Memory B cell (primary cell): ENCODE measurements at regions not wholly inside any gene's neighbourhood (a gene's known extent, or its start where the extent isn't known, plus 50 kb on each side); places are given as distances from the start of the nearest gene placed in this dataset.

Experiments
- ATAC-seq: fragments of 150-1000 bp; cut with Tn5 transposase; 2 replicates; pipeline ENCODE4 v1.10.0; 2021; ENCODE audit warnings: low read depth, mild to moderate bottlenecking, moderate library complexity
- DNase-seq, 2 donors: peaks; one replicate each; pipeline ENCODE4 v3.0.0; 2022; ENCODE audit warnings: low spot score in 2 of 2
- H3K27ac Mint-ChIP-seq: one replicate; pipeline ENCODE4 v1.8.0; 2022; ENCODE audit warnings: mild to moderate bottlenecking, moderate library complexity, mixed read lengths
- H3K27me3 Mint-ChIP-seq: one replicate; pipeline ENCODE4 v1.8.0; 2022; ENCODE audit warnings: mixed read lengths
- H3K36me3 Mint-ChIP-seq: one replicate; pipeline ENCODE4 v1.8.0; 2022; ENCODE audit warnings: mild to moderate bottlenecking, mixed read lengths
- H3K4me1 Mint-ChIP-seq: one replicate; pipeline ENCODE4 v1.8.0; 2022; ENCODE audit warnings: mixed read lengths
- H3K4me3 Mint-ChIP-seq: one replicate; pipeline ENCODE4 v1.8.0; 2022; ENCODE audit warnings: mild to moderate bottlenecking, moderate library complexity, mixed read lengths
- H3K9me3 Mint-ChIP-seq: one replicate; pipeline ENCODE4 v1.8.0; 2022; ENCODE audit warnings: mixed read lengths

DNA sequence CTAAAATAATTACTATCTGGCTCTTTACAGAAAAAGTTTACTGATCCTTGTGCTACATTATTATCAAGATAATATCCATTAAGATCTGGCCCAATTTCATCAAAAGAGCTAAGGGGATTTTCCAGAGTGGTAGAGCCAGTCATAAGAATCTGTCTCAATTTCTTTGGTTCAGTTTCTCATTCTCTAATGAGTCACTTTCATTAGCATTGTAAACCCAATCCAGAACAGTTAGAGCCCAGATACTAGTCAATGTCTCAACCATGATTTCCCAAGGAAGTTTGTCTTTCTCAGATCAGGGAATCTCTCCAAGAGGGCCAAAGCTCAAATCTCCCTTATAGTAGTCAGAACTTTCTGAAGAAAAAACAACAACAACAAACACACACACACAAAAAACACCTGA is 131.1 kb upstream of the PPP2R3A start:
- no peaks in the 10 kb centered on the region for H3K36me3 Mint-ChIP-seq
- H3K4me1 Mint-ChIP-seq: no peaks in the 10 kb centered on the region
- H3K9me3 Mint-ChIP-seq: no peaks in the 10 kb centered on the region
- no peak for ATAC-seq
- H3K27me3 Mint-ChIP-seq: peaks cover 5% of the 10 kb centered on the region
- no peak overlapping the region for H3K4me3 Mint-ChIP-seq
- H3K27ac Mint-ChIP-seq: no peak overlapping the region
- DNase-seq: no peak

DNA sequence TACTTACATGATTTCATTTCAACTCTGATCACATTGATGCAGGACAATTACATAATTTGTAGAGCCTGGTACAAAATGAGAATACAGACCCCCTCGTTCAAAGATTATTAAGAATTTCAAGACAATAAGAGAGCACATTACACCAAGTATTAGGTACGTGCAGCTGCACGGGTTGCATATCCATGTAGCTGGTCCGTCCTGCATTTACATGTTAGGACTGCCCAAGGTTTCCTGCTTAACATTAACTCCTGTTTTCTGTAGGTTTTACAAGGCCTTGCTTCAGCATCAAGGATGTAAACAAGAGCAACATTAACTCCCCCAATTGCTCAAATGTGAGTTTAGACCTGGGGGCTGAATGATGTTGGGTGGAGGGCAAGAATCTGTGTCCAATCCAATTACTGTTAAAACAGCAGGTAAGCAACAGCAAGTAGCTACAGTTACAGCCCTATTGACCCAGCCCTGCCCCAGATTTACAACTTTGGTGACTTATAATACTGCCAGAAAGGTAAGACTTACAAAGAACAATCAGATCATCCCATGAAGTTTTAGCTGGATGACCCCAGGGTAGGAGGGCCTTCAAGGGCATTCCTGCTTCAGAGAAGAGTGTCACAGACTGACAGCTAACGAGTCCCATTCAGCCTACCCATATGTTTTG is 127.4 kb upstream of the PPP2R3A start:
- Mint-ChIP-seq H3K4me3 (no peak overlapping the region), H3K4me1 (no peaks in the 10 kb centered on the region), H3K9me3 (no peaks in the 10 kb centered on the region), H3K36me3 (no peaks in the 10 kb centered on the region), H3K27me3 (peaks cover 5% of the 10 kb centered on the region), H3K27ac (no peak overlapping the region)
- ATAC-seq (no peak), DNase-seq (no peak)

DNA sequence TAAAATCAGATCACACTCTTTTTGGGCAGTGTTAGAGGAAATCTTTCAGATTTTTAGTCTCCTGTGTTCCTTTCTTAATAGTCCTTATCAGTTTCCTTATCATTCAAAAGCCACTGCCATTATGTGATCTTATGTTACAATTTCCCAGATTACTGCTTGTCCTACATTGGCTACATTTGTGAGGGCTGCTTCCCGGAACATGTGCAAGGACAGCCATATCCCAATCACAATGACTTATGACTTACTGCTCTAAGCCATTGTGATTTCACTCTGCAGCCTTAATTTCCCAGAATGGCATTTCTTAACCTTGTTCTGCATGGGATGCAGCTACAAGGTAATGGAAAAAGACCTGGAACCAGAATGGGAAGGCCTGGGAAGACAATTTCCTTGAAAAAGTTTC is 125.1 kb upstream of the PPP2R3A start:
- H3K27me3 Mint-ChIP-seq: peaks cover 2% of the 10 kb centered on the region
- H3K27ac Mint-ChIP-seq: no peak overlapping the region

GRCh38 chr3:135844386-135844785 is 121.1 kb upstream of the PPP2R3A start:
- H3K27ac Mint-ChIP-seq: no peak overlapping the region
- no peaks in the 10 kb centered on the region for H3K4me1 Mint-ChIP-seq
- ATAC-seq (no peak), DNase-seq (no peak)
- no peaks in the 10 kb centered on the region for H3K27me3 Mint-ChIP-seq
- peaks cover 2% of the 10 kb centered on the region for H3K9me3 Mint-ChIP-seq
- H3K36me3 Mint-ChIP-seq: no peaks in the 10 kb centered on the region
- H3K4me3 Mint-ChIP-seq: no peak overlapping the region

More for the DNA sequence above, 125.1 kb upstream of the PPP2R3A start:
- Mint-ChIP-seq H3K36me3 (no peaks in the 10 kb centered on the region), H3K9me3 (no peaks in the 10 kb centered on the region), H3K4me3 (no peak overlapping the region), H3K4me1 (no peaks in the 10 kb centered on the region)
- ATAC-seq (no peak), DNase-seq (no peak)

- no peak for ATAC-seq
- Mint-ChIP-seq H3K36me3 (no peaks in the 10 kb centered on the region), H3K9me3 (peaks cover 2% of the 10 kb centered on the region), H3K27ac (no peak overlapping the region), H3K4me1 (no peaks in the 10 kb centered on the region), H3K4me3 (no peak overlapping the region), H3K27me3 (no peaks in the 10 kb centered on the region)
- no peak for DNase-seq
Measured at GRCh38 chr3:135848051-135848450, 117.5 kb upstream of the PPP2R3A start.

GRCh38 chr3:135849827-135850226 is 115.7 kb upstream of the PPP2R3A start:
- H3K4me3 Mint-ChIP-seq: no peak overlapping the region
- ATAC-seq (no peak), DNase-seq (no peak)
- no peak overlapping the region for H3K27ac Mint-ChIP-seq
- H3K27me3 Mint-ChIP-seq: no peaks in the 10 kb centered on the region
- H3K4me1 Mint-ChIP-seq: no peaks in the 10 kb centered on the region
- H3K9me3 Mint-ChIP-seq: peaks cover 3% of the 10 kb centered on the region
- H3K36me3 Mint-ChIP-seq: no peaks in the 10 kb centered on the region

DNA sequence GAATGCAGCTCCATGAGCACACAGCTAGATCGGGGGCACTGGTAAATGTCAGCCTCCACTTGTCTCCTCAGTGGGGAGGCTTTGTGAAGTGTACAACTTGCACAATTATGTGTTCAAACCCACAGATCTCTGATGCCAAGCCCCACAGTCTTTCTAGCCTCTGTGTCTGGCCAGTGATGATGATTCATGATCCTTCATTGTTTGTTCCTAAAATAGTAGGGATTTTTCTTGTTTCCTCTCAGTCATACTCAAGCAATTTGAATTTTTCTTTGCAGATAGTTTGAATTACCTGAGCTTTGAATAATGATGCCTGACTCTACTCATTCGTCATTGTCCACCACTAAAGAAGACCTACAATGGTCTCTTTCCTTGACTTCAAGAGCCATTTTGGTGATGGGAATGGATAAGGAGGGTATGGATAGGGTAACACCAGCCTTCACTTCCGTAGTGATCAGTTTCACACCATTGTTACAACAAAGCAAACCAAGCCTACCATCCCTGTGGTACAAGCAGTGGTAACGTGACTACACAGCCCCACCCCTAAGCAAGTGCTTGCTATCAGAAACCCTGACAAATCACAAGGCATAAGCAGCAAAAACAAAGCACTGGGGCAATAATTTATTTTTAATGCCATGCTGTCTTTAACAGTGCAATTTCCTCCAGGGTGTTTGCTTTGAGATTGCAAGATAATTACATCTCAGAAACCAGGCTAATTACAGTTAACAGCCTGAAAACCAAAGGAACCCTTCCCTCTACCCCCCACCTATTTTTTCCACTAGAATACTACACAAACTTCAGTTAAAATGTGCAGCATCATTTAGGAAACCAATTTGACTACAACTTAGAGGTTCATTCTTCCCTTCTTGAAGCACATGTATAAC is 114.1 kb upstream of the PPP2R3A start:
- DNase-seq (no peak), ATAC-seq (no peak)
- no peaks in the 10 kb centered on the region for H3K36me3 Mint-ChIP-seq
- H3K9me3 Mint-ChIP-seq: peaks cover 3% of the 10 kb centered on the region
- no peaks in the 10 kb centered on the region for H3K4me1 Mint-ChIP-seq
- no peak overlapping the region for H3K4me3 Mint-ChIP-seq
- no peak overlapping the region for H3K27ac Mint-ChIP-seq
- H3K27me3 Mint-ChIP-seq: no peaks in the 10 kb centered on the region

DNA sequence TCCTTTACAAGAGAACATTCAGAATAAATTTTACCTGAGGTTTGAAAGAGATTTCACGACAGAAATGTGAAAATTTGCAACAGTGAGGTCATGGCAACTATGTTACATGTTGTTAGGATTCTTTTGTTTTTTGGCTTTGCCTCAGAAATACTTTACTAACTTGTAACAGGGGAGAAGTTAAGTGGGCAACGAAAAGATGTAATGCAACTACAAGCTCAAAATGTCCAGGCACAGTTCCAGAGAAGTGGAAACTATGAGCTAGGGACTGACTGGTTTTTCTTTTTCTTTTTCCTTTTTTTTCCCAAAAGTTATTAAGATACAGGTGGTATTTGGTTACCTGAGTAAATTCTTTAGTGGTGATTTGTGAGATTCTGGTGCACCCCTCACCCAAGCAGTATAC is 111.5 kb upstream of the PPP2R3A start:
- Mint-ChIP-seq H3K36me3 (no peaks in the 10 kb centered on the region), H3K4me1 (no peaks in the 10 kb centered on the region)

DNA sequence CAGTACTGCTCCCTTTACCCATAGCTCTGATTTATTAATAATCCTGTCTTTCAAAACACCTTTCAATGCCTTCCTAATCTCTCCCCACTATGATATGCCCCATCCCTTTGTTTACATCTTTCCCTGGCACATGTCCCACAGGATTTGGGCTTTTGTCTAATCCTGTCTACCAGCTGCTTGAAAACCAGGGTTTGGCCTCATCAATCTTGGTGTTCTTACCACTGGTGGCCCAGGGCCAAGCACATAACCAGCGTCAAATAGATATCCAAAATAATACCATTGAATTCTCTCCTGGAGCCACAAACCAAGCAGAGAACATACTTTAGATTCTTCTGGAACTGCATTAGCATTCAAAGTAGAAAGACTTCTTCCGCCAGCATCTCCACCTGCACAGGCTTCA is 104.8 kb upstream of the PPP2R3A start:
- ATAC-seq (no peak), DNase-seq (no peak)
- Mint-ChIP-seq H3K4me1 (no peaks in the 10 kb centered on the region), H3K27me3 (no peaks in the 10 kb centered on the region), H3K27ac (no peak overlapping the region), H3K4me3 (no peak overlapping the region), H3K36me3 (no peaks in the 10 kb centered on the region), H3K9me3 (no peaks in the 10 kb centered on the region)

More for the DNA sequence above, 111.5 kb upstream of the PPP2R3A start:
- DNase-seq (no peak), ATAC-seq (no peak)
- Mint-ChIP-seq H3K27ac (no peak overlapping the region), H3K27me3 (no peaks in the 10 kb centered on the region), H3K4me3 (no peak overlapping the region), H3K9me3 (peaks cover 1% of the 10 kb centered on the region)

DNA sequence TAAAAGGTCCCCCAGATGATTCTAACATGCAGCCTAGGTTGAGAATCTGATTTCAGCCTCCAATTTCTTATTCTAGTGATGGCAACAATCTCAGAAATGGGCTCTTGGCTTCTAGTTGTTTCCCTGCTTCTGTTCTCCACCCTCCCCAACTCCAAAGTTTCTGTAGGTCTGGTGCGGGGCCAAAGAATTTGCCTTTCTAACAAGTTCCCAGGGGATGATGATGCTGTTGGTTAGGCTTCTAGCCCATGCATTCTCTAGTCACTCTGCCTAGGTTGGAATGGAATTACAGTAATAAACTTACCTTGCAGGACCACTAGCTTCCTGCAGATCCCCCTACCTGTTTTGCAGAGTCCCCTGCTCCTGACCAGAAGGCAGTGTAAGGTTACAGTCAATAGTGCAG is 103.2 kb upstream of the PPP2R3A start:
- Mint-ChIP-seq H3K27ac (no peak overlapping the region), H3K4me3 (no peak overlapping the region), H3K4me1 (no peaks in the 10 kb centered on the region), H3K36me3 (no peaks in the 10 kb centered on the region), H3K9me3 (peaks cover 2% of the 10 kb centered on the region), H3K27me3 (no peaks in the 10 kb centered on the region)
- DNase-seq: no peak
- no peak for ATAC-seq

DNA sequence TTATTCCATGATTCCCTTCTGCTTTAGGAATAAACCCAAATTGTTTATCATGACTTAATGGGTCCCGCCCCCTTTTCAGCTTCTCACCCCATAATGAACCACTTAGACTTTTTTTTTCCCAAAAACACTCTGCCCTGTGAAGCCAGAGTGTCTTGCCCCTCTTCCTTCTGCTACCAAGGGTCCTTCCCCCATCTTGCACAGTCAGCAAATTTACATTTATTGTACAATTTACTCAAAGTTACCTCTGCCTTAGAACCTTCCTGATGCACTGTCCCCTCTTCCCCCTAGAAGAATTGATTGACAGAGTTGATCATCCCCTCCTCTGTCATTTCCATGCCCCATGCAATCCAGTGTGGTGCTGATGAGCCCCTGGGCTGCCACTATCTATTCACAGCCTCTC is 101.5 kb upstream of the PPP2R3A start:
- peaks cover 2% of the 10 kb centered on the region for H3K9me3 Mint-ChIP-seq
- no peaks in the 10 kb centered on the region for H3K27me3 Mint-ChIP-seq
- H3K4me3 Mint-ChIP-seq: no peak overlapping the region
- H3K27ac Mint-ChIP-seq: no peak overlapping the region
- H3K36me3 Mint-ChIP-seq: no peaks in the 10 kb centered on the region
- ATAC-seq (no peak), DNase-seq (no peak)
- H3K4me1 Mint-ChIP-seq: no peaks in the 10 kb centered on the region

DNA sequence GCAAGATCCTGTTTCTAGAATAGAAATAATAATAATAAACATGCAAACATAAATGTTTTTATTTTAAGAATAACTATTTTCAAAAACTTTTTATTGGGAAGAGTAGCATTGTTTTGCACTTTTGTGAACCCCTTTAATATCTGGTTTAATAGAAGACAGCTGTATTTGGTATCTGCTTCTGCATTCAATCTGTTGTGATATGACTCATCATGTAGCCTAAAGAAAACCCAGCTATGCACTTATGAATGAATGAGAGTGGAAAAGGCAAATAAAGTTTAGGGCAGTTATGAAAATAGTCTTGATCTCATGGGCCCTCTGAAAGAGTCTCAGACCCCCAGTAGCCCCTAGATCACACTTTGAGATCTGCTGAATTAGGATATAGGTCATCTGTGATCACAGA is 100.4 kb upstream of the PPP2R3A start:
- no peak for DNase-seq
- ATAC-seq: no peak
- Mint-ChIP-seq H3K9me3 (peaks cover 4% of the 10 kb centered on the region), H3K27me3 (no peaks in the 10 kb centered on the region), H3K36me3 (no peaks in the 10 kb centered on the region), H3K27ac (no peak overlapping the region), H3K4me3 (no peak overlapping the region), H3K4me1 (no peaks in the 10 kb centered on the region)

DNA sequence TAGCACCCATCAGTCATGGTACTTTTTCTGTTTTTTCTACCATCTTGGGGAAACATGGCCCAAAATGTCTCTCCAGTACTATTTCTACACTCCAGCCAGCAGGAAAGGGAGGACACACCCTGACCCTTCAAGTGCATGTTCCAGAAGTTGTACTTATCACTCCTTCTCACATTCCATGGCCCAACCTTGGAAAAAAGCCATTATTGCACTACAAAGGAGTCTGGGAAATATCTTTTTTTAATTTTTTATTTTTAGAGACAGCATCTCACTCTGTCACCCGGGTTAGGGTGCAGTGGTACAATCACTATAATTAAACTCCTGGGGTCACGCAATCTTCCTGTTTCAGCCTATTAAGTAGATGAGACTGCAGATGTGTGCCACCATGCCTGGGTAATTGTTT is 100.0 kb upstream of the PPP2R3A start:
- no peak for ATAC-seq
- DNase-seq: no peak
- H3K36me3 Mint-ChIP-seq: no peaks in the 10 kb centered on the region
- no peak overlapping the region for H3K27ac Mint-ChIP-seq
- H3K9me3 Mint-ChIP-seq: peaks cover 4% of the 10 kb centered on the region
- H3K27me3 Mint-ChIP-seq: no peaks in the 10 kb centered on the region
- H3K4me3 Mint-ChIP-seq: no peak overlapping the region
- H3K4me1 Mint-ChIP-seq: no peaks in the 10 kb centered on the region

- Mint-ChIP-seq H3K27me3 (no peaks in the 10 kb centered on the region), H3K9me3 (peaks cover 6% of the 10 kb centered on the region), H3K36me3 (no peaks in the 10 kb centered on the region), H3K4me3 (no peak overlapping the region), H3K4me1 (no peaks in the 10 kb centered on the region), H3K27ac (no peak overlapping the region)
- ATAC-seq: no peak
- no peak for DNase-seq
Measured at GRCh38 chr3:135867911-135868310, 97.6 kb upstream of the PPP2R3A start.

DNA sequence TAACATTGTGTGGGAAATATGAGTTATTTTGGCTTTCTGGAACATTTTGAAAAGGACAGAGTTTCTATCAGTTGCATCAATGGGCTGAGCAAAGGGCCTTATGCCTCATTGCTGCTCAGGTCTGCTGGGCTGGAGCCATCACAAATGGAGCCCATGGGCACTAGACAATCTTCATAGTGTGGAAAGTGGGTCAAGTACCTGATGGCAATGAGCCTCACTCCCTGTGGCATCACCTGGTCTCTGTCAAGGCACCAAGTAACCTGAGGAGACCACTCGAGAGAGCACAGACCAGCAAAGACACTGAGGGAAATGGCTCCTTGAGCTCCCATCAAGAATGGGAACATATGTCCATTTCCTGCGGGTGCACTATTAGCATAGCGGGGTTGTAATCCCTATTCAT is 96.7 kb upstream of the PPP2R3A start:
- no peak for DNase-seq
- Mint-ChIP-seq H3K36me3 (no peaks in the 10 kb centered on the region), H3K9me3 (peaks cover 12% of the 10 kb centered on the region), H3K27me3 (no peaks in the 10 kb centered on the region), H3K4me3 (no peak overlapping the region), H3K4me1 (no peaks in the 10 kb centered on the region), H3K27ac (no peak overlapping the region)
- no peak for ATAC-seq
